COR-L47 (cell line): ENCODE measurements at regions not wholly inside any gene's neighbourhood (a gene's known extent, or its start where the extent isn't known, plus 50 kb on each side); places are given as distances from the start of the nearest gene placed in this dataset.

Source experiments
- DNase-seq: peaks from one replicate; lab custom pipeline; 2025; lab: John Stamatoyannopoulos, UW

GRCh38 chr1:58310881-58311280 lies 235.6 kb downstream of the OMA1 start:
- no peak for DNase-seq

GRCh38 chr1:58310469-58310868 lies 236.1 kb downstream of the OMA1 start:
- DNase-seq: no peak

GRCh38 chr1:58308206-58308605 lies 238.3 kb downstream of the OMA1 start:
- no peak for DNase-seq

- no peak for DNase-seq
Measured at GRCh38 chr1:58307431-58307830, 239.1 kb downstream of the OMA1 start.

- no peak for DNase-seq
Measured at GRCh38 chr1:58305622-58306021, 240.9 kb downstream of the OMA1 start.

GRCh38 chr1:58304346-58304975 lies 242.1 kb downstream of the OMA1 start:
- DNase-seq: no peak

GRCh38 chr1:58303841-58304240 lies 242.7 kb downstream of the OMA1 start:
- DNase-seq: no peak

GRCh38 chr1:58293388-58293787 lies 253.1 kb downstream of the OMA1 start:
- DNase-seq: no peak

GRCh38 chr1:58290685-58291372 lies 255.7 kb downstream of the OMA1 start:
- DNase-seq: no peak

- DNase-seq: no peak
Measured at GRCh38 chr1:58288624-58289142, 257.8 kb downstream of the OMA1 start.

GRCh38 chr1:58287894-58288623 lies 258.5 kb downstream of the OMA1 start:
- DNase-seq: no peak

GRCh38 chr1:58284225-58284510 lies 262.4 kb downstream of the OMA1 start:
- no peak for DNase-seq

GRCh38 chr1:58283388-58284224 lies 262.9 kb downstream of the OMA1 start:
- no peak for DNase-seq

GRCh38 chr1:58282623-58283387 lies 263.7 kb downstream of the OMA1 start:
- DNase-seq: no peak

- no peak for DNase-seq
Measured at GRCh38 chr1:58266242-58266641, 280.3 kb downstream of the OMA1 start.

- no peak for DNase-seq
Measured at GRCh38 chr1:58264462-58264861, 282.1 kb downstream of the OMA1 start.

- DNase-seq: no peak
Measured at GRCh38 chr1:58262702-58263101, 283.8 kb downstream of the OMA1 start.

GRCh38 chr1:58258082-58258481 lies 288.4 kb downstream of the OMA1 start:
- no peak for DNase-seq

GRCh38 chr1:58257003-58257402 lies 289.5 kb downstream of the OMA1 start:
- DNase-seq: no peak

GRCh38 chr1:58256546-58256945 lies 290.0 kb downstream of the OMA1 start:
- no peak for DNase-seq

- no peak for DNase-seq
Measured at GRCh38 chr1:58256041-58256440, 290.5 kb downstream of the OMA1 start.

GRCh38 chr1:58255192-58255591 lies 291.3 kb downstream of the OMA1 start:
- DNase-seq: no peak
